Mesendoderm (in vitro differentiated cells): ENCODE measurements at regions not wholly inside any gene's neighbourhood (a gene's known extent, or its start where the extent isn't known, plus 50 kb on each side); places are given as distances from the start of the nearest gene placed in this dataset.

ENCODE experiments used
- DNase-seq: peaks from one replicate; pipeline ENCODE4 v3.0.0; 2013
- H2AK5ac ChIP-seq: 2 replicates; pipeline ENCODE4 v1.6.1; 2013; ENCODE audit warnings: low read length, inconsistent platforms
- H2BK120ac ChIP-seq: 2 replicates; pipeline ENCODE4 v1.6.1; 2013; ENCODE audit warnings: low read depth, mild to moderate bottlenecking, low read length, moderate library complexity, mixed read lengths
- H2BK15ac ChIP-seq: replicated peaks from 2 replicates; pipeline ENCODE4 v1.6.1; 2013; ENCODE audit warnings: low read depth, mild to moderate bottlenecking, moderate library complexity
- H2BK5ac ChIP-seq: 2 replicates; pipeline ENCODE4 v1.6.1; 2013; ENCODE audit warnings: low read length, inconsistent platforms
- H3K18ac ChIP-seq: 2 replicates; pipeline ENCODE4 v1.6.1; 2013; ENCODE audit warnings: mild to moderate bottlenecking, low read length, mixed read lengths
- H3K23ac ChIP-seq: one replicate; pipeline ENCODE4 v1.6.1; 2013; ENCODE audit warnings: low read length
- H3K27ac ChIP-seq: 2 replicates; pipeline ENCODE4 v1.5.1; 2013; ENCODE audit warnings: low read depth, mild to moderate bottlenecking, inconsistent platforms, low read length, moderate library complexity
- H3K27me3 ChIP-seq: 2 replicates; pipeline ENCODE4 v1.6.1; 2013; ENCODE audit warnings: low read length, control low read depth, mild to moderate bottlenecking, inconsistent platforms; ENCODE audit not compliant: insufficient read depth, poor library complexity
- H3K36me3 ChIP-seq: 2 replicates; pipeline ENCODE4 v1.6.1; 2013; ENCODE audit warnings: low read length, inconsistent platforms; ENCODE audit not compliant: control insufficient read depth, insufficient read depth
- H3K4ac ChIP-seq: one replicate; pipeline ENCODE4 v1.6.1; 2013; ENCODE audit warnings: low read depth, mild to moderate bottlenecking, low read length, moderate library complexity
- H3K4me1 ChIP-seq: 2 replicates; pipeline ENCODE4 v1.6.1; 2013; ENCODE audit warnings: low read depth, low read length, inconsistent platforms; ENCODE audit not compliant: control insufficient read depth
- H3K4me2 ChIP-seq: 2 replicates; pipeline ENCODE4 v1.6.1; 2013; ENCODE audit warnings: low read length
- H3K4me3 ChIP-seq: 2 replicates; pipeline ENCODE4 v1.5.1; 2013; ENCODE audit warnings: mild to moderate bottlenecking, low read length
- H3K56ac ChIP-seq: one replicate; pipeline ENCODE4 v1.6.1; 2013; ENCODE audit warnings: low read length
- H3K79me1 ChIP-seq: 2 replicates; pipeline ENCODE4 v1.6.1; 2013; ENCODE audit warnings: low read length, inconsistent platforms
- H3K79me2 ChIP-seq: 2 replicates; pipeline ENCODE4 v1.6.1; 2013; ENCODE audit warnings: mild to moderate bottlenecking, low read length; ENCODE audit not compliant: control insufficient read depth, insufficient read depth
- H3K9ac ChIP-seq: 2 replicates; pipeline ENCODE4 v1.6.1; 2013; ENCODE audit warnings: low read length, inconsistent platforms
- H4K5ac ChIP-seq: one replicate; pipeline ENCODE4 v1.6.1; 2013; ENCODE audit warnings: low read length
- H4K8ac ChIP-seq: one replicate; pipeline ENCODE4 v1.6.1; 2013; ENCODE audit warnings: low read depth, mild to moderate bottlenecking, control low read depth, low read length, moderate library complexity
- WGBS: extraction: QIAGEN DNeasy Blood & Tissue Kit; methylation state at CpG from one replicate; pipeline ENCODE4 v1.1.7; 2013; ENCODE audit warnings: low lambda C conversion rate, missing lambda C conversion rate; ENCODE audit not compliant: insufficient coverage; ENCODE audit errors: extremely low coverage; 5-methylcytosine and 5-hydroxymethylcytosine counted together

- Histone ChIP-seq H2AK5ac (no peak overlapping the region), H3K27me3 (no peaks in the 10 kb centered on the region), H3K27ac (no peak overlapping the region), H3K56ac (no peak overlapping the region), H2BK15ac (no peak overlapping the region), H4K5ac (no peak overlapping the region), H3K79me2 (no peaks in the 10 kb centered on the region), H3K18ac (no peak overlapping the region), H3K4me1 (no peaks in the 10 kb centered on the region), H3K9ac (no peak overlapping the region), H3K4ac (no peak overlapping the region), H3K4me3 (no peak overlapping the region), H3K79me1 (no peaks in the 10 kb centered on the region), H3K36me3 (no peaks in the 10 kb centered on the region), H2BK5ac (no peak overlapping the region), H4K8ac (no peak overlapping the region), H2BK120ac (no peak overlapping the region), H3K4me2 (no peak overlapping the region), H3K23ac (no peak overlapping the region)
- DNase-seq = no peak
These were observed 326.6 kb upstream of the DPH6 start for GRCh38 chr15:35872577-35872976.

GRCh38 chr15:35874260-35874905 is 328.4 kb upstream of the DPH6 start:
- no peak overlapping the region for H2BK15ac ChIP-seq
- DNase-seq = peak; percentile 18
- H3K9ac ChIP-seq = no peak overlapping the region

GRCh38 chr15:35876762-35877161 is 330.8 kb upstream of the DPH6 start:
- no peaks in the 10 kb centered on the region for H3K79me2 ChIP-seq
- no peak overlapping the region for H2AK5ac ChIP-seq
- no peak overlapping the region for H3K56ac ChIP-seq
- DNase-seq = no peak
- no peak overlapping the region for H3K9ac ChIP-seq
- no peak overlapping the region for H3K27ac ChIP-seq
- H2BK15ac ChIP-seq = no peak overlapping the region
- WGBS = no CpG with 5 or more reads among the region's 4 CpGs
- H3K4ac ChIP-seq = no peak overlapping the region
- no peak overlapping the region for H3K23ac ChIP-seq
- H2BK5ac ChIP-seq = no peak overlapping the region
- H2BK120ac ChIP-seq = no peak overlapping the region
- H3K36me3 ChIP-seq = no peaks in the 10 kb centered on the region
- no peak overlapping the region for H3K4me2 ChIP-seq
- H4K5ac ChIP-seq = no peak overlapping the region
- H3K18ac ChIP-seq = no peak overlapping the region
- no peaks in the 10 kb centered on the region for H3K27me3 ChIP-seq
- H3K4me3 ChIP-seq = no peak overlapping the region
- H3K79me1 ChIP-seq = no peaks in the 10 kb centered on the region
- no peak overlapping the region for H4K8ac ChIP-seq
- H3K4me1 ChIP-seq = no peaks in the 10 kb centered on the region

More at GRCh38 chr15:35874260-35874905, 328.4 kb upstream of the DPH6 start:
- Histone ChIP-seq H3K56ac (no peak overlapping the region), H4K8ac (no peak overlapping the region), H3K23ac (no peak overlapping the region), H3K79me1 (no peaks in the 10 kb centered on the region), H2AK5ac (no peak overlapping the region), H3K27ac (no peak overlapping the region), H3K18ac (no peak overlapping the region), H3K4me3 (no peak overlapping the region), H3K36me3 (no peaks in the 10 kb centered on the region), H4K5ac (no peak overlapping the region), H3K4me1 (no peaks in the 10 kb centered on the region), H3K4ac (no peak overlapping the region), H3K79me2 (no peaks in the 10 kb centered on the region), H3K27me3 (no peaks in the 10 kb centered on the region), H3K4me2 (no peak overlapping the region), H2BK120ac (no peak overlapping the region), H2BK5ac (no peak overlapping the region)

GRCh38 chr15:35880896-35881295 is 334.9 kb upstream of the DPH6 start:
- Histone ChIP-seq H3K36me3 (no peaks in the 10 kb centered on the region), H2AK5ac (no peak overlapping the region), H2BK15ac (no peak overlapping the region), H3K79me2 (no peaks in the 10 kb centered on the region), H4K8ac (no peak overlapping the region), H3K4me2 (no peak overlapping the region), H3K27ac (no peak overlapping the region), H3K4ac (no peak overlapping the region), H3K4me3 (no peak overlapping the region), H3K56ac (no peak overlapping the region), H2BK120ac (no peak overlapping the region), H3K9ac (no peak overlapping the region), H3K18ac (no peak overlapping the region), H4K5ac (no peak overlapping the region), H3K79me1 (no peaks in the 10 kb centered on the region), H3K23ac (no peak overlapping the region), H3K27me3 (no peaks in the 10 kb centered on the region), H2BK5ac (no peak overlapping the region), H3K4me1 (no peaks in the 10 kb centered on the region)
- WGBS = no CpG with 5 or more reads among the region's 3 CpGs
- no peak for DNase-seq

GRCh38 chr15:35885870-35886269 is 339.9 kb upstream of the DPH6 start:
- Histone ChIP-seq H3K79me1 (no peaks in the 10 kb centered on the region), H3K23ac (no peak overlapping the region), H3K36me3 (no peaks in the 10 kb centered on the region), H3K27me3 (no peaks in the 10 kb centered on the region), H3K4me1 (no peaks in the 10 kb centered on the region), H3K56ac (no peak overlapping the region), H3K18ac (no peak overlapping the region), H2BK15ac (no peak overlapping the region), H3K79me2 (no peaks in the 10 kb centered on the region), H3K27ac (no peak overlapping the region), H4K8ac (no peak overlapping the region), H3K4me3 (no peak overlapping the region), H3K4me2 (no peak overlapping the region), H3K9ac (no peak overlapping the region), H2BK120ac (no peak overlapping the region), H4K5ac (no peak overlapping the region), H3K4ac (no peak overlapping the region), H2BK5ac (no peak overlapping the region), H2AK5ac (no peak overlapping the region)
- no peak for DNase-seq
- no CpG with 5 or more reads among the region's 1 CpG for WGBS

GRCh38 chr15:35886765-35887164 is 340.8 kb upstream of the DPH6 start:
- Histone ChIP-seq H2BK5ac (no peak overlapping the region), H3K4me1 (no peaks in the 10 kb centered on the region), H3K79me2 (no peaks in the 10 kb centered on the region), H4K5ac (no peak overlapping the region), H3K4ac (no peak overlapping the region), H2BK120ac (no peak overlapping the region), H3K4me2 (no peak overlapping the region), H3K9ac (no peak overlapping the region), H3K27me3 (no peaks in the 10 kb centered on the region), H3K27ac (no peak overlapping the region), H3K23ac (no peak overlapping the region), H2AK5ac (no peak overlapping the region), H3K36me3 (no peaks in the 10 kb centered on the region), H3K18ac (no peak overlapping the region), H2BK15ac (no peak overlapping the region), H3K56ac (no peak overlapping the region), H3K79me1 (no peaks in the 10 kb centered on the region), H4K8ac (no peak overlapping the region), H3K4me3 (no peak overlapping the region)
- no peak for DNase-seq
